SH-SY5Y (cell line): ENCODE measurements at regions not wholly inside any gene's neighbourhood (a gene's known extent, or its start where the extent isn't known, plus 50 kb on each side); places are given as distances from the start of the nearest gene placed in this dataset.

Experiments
- GATA2 ChIP-seq: IDR thresholded peaks from 2 replicates; pipeline ENCODE4 v1.6.1; 2011; ENCODE audit warnings: mild to moderate bottlenecking, low read depth, low read length
- GATA3 ChIP-seq: IDR thresholded peaks from 2 replicates; pipeline ENCODE4 v1.6.1; 2011; ENCODE audit warnings: low read depth, mild to moderate bottlenecking, low read length, moderate library complexity

- TF ChIP-seq GATA3 (no peak), GATA2 (no peak)
These were observed 318.0 kb upstream of the NPVF start for GRCh38 chr7:25546306-25546705.
